Stomach (tissue), 4 donors: ENCODE measurements at regions not wholly inside any gene's neighbourhood (a gene's known extent, or its start where the extent isn't known, plus 50 kb on each side); places are given as distances from the start of the nearest gene placed in this dataset.

ENCODE experiments used
- CTCF ChIP-seq, 7 experiments: fragments of 450-650 bp in 4 of 7; fragments of 200-600 bp in 3 of 7; sonication (generic) in 3 of 7; IDR thresholded peaks; one replicate each; pipeline ENCODE4 v1.5.1; 2016 to 2019; ENCODE audit warnings: antibody characterized with exemption in 7 of 7, control low read depth in 2 of 7, mild to moderate bottlenecking in 1 of 7
- POLR2A ChIP-seq, 4 donors: fragments of 450-650 bp; IDR thresholded peaks; one replicate each; pipeline ENCODE4 v1.6.1; 2016; ENCODE audit warnings: antibody characterized with exemption in 4 of 4, control low read depth in 2 of 4, mild to moderate bottlenecking in 1 of 4, moderate library complexity in 1 of 4
- POLR2AphosphoS5 ChIP-seq, 3 donors: sonication (generic); formaldehyde crosslinking; IDR thresholded peaks; one replicate each; pipeline ENCODE4 v1.6.1; 2016; ENCODE audit warnings: antibody characterized with exemption in 3 of 3

- TF ChIP-seq POLR2A (IDR thresholded peaks at IDR 0.05) (no peak), CTCF (IDR thresholded peaks at IDR 0.05) (no peak), POLR2AphosphoS5 (IDR thresholded peaks at IDR 0.05) (no peak)
These were observed 149.2 kb downstream of the INSIG2 start for GRCh38 chr2:118237451-118237850.
